Trophoblast cell (in vitro differentiated cells and primary cell): ENCODE measurements at regions not wholly inside any gene's neighbourhood (a gene's known extent, or its start where the extent isn't known, plus 50 kb on each side); places are given as distances from the start of the nearest gene placed in this dataset.

Source experiments
- DNase-seq, 2 donors: peaks; one replicate each; pipeline ENCODE4 v3.0.0-alpha.2; 2016
- H2AFZ ChIP-seq: 2 replicates; pipeline ENCODE4 v1.6.1; 2013; ENCODE audit warnings: low read length, moderate library complexity, mild to moderate bottlenecking; ENCODE audit not compliant: insufficient read depth, poor library complexity
- H2AK5ac ChIP-seq: 2 replicates; pipeline ENCODE4 v1.6.1; 2013; ENCODE audit warnings: mild to moderate bottlenecking, low read length
- H2BK120ac ChIP-seq: 2 replicates; pipeline ENCODE4 v1.6.1; 2013; ENCODE audit warnings: low read length, mild to moderate bottlenecking, moderate library complexity; ENCODE audit not compliant: insufficient read depth, poor library complexity
- H2BK12ac ChIP-seq: 2 replicates; pipeline ENCODE4 v1.6.1; 2013; ENCODE audit warnings: mild to moderate bottlenecking, low read length, moderate library complexity
- H2BK5ac ChIP-seq: 2 replicates; pipeline ENCODE4 v1.6.1; 2013; ENCODE audit warnings: low read length, low read depth, moderate library complexity, mild to moderate bottlenecking; ENCODE audit not compliant: poor library complexity
- H3K14ac ChIP-seq: 2 replicates; pipeline ENCODE4 v1.6.1; 2013; ENCODE audit warnings: mild to moderate bottlenecking, low read length
- H3K18ac ChIP-seq: 2 replicates; pipeline ENCODE4 v1.6.1; 2013; ENCODE audit warnings: mild to moderate bottlenecking, low read length
- H3K23ac ChIP-seq: 2 replicates; pipeline ENCODE4 v1.6.1; 2013; ENCODE audit warnings: low read length
- H3K27ac ChIP-seq: 2 replicates; pipeline ENCODE4 v1.5.1; 2013; ENCODE audit warnings: low read depth, mild to moderate bottlenecking, inconsistent platforms, low read length, moderate library complexity
- H3K27me3 ChIP-seq: 2 replicates; pipeline ENCODE4 v1.6.1; 2013; ENCODE audit warnings: inconsistent platforms, mild to moderate bottlenecking, low read length, moderate library complexity; ENCODE audit not compliant: insufficient read depth
- H3K36me3 ChIP-seq, 2 experiments: 1 replicate in 1 of 2; 2 replicates in 1 of 2; pipeline ENCODE4 v1.6.1; 2013; ENCODE audit warnings: low read length in 2 of 2, mild to moderate bottlenecking in 2 of 2, moderate library complexity in 1 of 2; ENCODE audit not compliant: insufficient read depth in 2 of 2, control insufficient read depth in 1 of 2
- H3K4ac ChIP-seq: 2 replicates; pipeline ENCODE4 v1.6.1; 2013; ENCODE audit warnings: low read depth, mild to moderate bottlenecking, low read length, moderate library complexity
- H3K4me1 ChIP-seq, 2 experiments: 1 replicate in 1 of 2; 2 replicates in 1 of 2; pipeline ENCODE4 v1.6.1; 2013; ENCODE audit warnings: low read length in 2 of 2, mild to moderate bottlenecking in 2 of 2, moderate library complexity in 1 of 2; ENCODE audit not compliant: insufficient read depth in 2 of 2, control insufficient read depth in 1 of 2
- H3K4me2 ChIP-seq: 2 replicates; pipeline ENCODE4 v1.6.1; 2013; ENCODE audit warnings: inconsistent platforms, mild to moderate bottlenecking, low read length, moderate library complexity
- H3K4me3 ChIP-seq: 2 replicates; pipeline ENCODE4 v1.5.1; 2013; ENCODE audit warnings: mild to moderate bottlenecking, low read depth, low read length, inconsistent platforms
- H3K79me1 ChIP-seq: one replicate; pipeline ENCODE4 v1.6.1; 2013; ENCODE audit warnings: low read length
- H3K79me2 ChIP-seq: 2 replicates; pipeline ENCODE4 v1.6.1; 2013; ENCODE audit warnings: low read length, mild to moderate bottlenecking; ENCODE audit not compliant: control insufficient read depth, insufficient read depth, poor library complexity
- H3K9ac ChIP-seq: 2 replicates; pipeline ENCODE4 v1.6.1; 2013; ENCODE audit warnings: mild to moderate bottlenecking, low read length
- H3K9me3 ChIP-seq: 2 replicates; pipeline ENCODE4 v1.6.1; 2013; ENCODE audit warnings: low read depth, mild to moderate bottlenecking, control low read depth, inconsistent platforms, low read length; ENCODE audit not compliant: insufficient read depth
- H4K12ac ChIP-seq: 2 replicates; pipeline ENCODE4 v1.6.1; 2013; ENCODE audit warnings: low read depth, mild to moderate bottlenecking, low read length, moderate library complexity
- H4K8ac ChIP-seq: 2 replicates; pipeline ENCODE4 v1.6.1; 2013; ENCODE audit warnings: low read depth, mild to moderate bottlenecking, low read length, moderate library complexity
- H4K91ac ChIP-seq: one replicate; pipeline ENCODE4 v1.6.1; 2013; ENCODE audit warnings: low read depth, mild to moderate bottlenecking, low read length, moderate library complexity
- WGBS: extraction: QIAGEN DNeasy Blood & Tissue Kit; methylation state at CpG from one replicate; pipeline ENCODE4 v1.1.7; 2013; ENCODE audit warnings: missing lambda C conversion rate; ENCODE audit not compliant: insufficient read length, insufficient coverage; ENCODE audit errors: extremely low coverage; 5-methylcytosine and 5-hydroxymethylcytosine counted together

DNA sequence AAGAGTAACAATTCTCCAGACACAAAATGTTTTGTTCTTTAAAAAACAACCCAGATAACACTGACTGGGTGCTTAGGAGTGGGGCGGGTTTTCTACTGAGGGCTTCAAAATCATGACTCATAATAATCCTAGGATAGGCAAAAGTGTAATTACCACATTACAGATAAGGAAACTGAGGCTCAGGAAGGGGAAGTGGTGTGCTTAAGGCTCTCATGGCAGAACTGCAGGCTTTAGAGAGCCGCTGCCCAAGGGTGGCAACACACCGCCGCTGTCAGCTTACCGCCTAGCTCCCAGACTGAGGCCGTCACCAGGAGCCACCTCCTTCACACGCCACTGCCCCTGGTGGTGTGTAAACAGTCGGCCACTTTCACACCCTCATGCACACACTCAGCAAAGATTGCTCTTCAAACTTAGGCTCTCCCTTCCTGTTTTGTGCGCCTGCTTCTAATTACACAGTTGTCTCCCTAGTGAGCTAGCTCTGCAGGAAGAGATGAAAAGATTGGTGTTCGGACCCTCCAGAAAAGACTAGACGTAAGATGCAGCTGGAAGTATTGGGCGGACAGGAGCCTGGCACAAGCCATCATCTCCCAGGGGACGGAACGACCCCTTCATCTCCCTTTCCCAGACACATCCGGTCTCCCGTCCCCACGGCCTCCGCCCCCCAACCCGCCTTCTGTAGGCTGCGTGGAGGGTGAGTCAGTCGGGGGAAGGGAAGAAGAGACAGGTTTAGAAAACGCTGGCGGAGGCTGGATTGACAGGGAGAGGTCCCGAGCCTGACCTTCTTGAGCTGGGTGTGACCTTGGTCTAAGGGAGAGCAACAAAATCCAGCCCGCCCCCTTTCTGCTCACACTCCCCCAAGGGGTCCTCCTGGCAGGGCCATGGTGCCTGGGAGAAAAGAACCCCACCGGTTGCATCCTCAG is 162.7 kb downstream of the SYK start:
- Histone ChIP-seq H3K27ac (no peak overlapping the region), H3K9ac (no peak overlapping the region), H2BK12ac (no peak overlapping the region), H3K4me2 (no peak overlapping the region), H3K36me3 (no peaks in the 10 kb centered on the region), H4K91ac (no peak overlapping the region), H3K4ac (no peak overlapping the region), H3K23ac (no peak overlapping the region), H3K79me2 (no peaks in the 10 kb centered on the region), H4K12ac (no peak overlapping the region), H2AK5ac (no peak overlapping the region), H3K9me3 (no peaks in the 10 kb centered on the region), H3K4me3 (no peak overlapping the region), H3K27me3 (no peaks in the 10 kb centered on the region), H3K14ac (no peak overlapping the region), H3K18ac (no peak overlapping the region), H2BK5ac (no peak overlapping the region), H2AFZ (peak overlapping the region; percentile 6), H3K4me1 (peaks cover 11 to 14% of the 10 kb centered on the region in 2 experiments), H2BK120ac (peak overlapping the region; percentile 26), H3K79me1 (peaks cover 2% of the 10 kb centered on the region), H4K8ac (no peak overlapping the region)
- DNase-seq, result peak; percentile 40 to 60
- WGBS, result no CpG with 5 or more reads among the region's 26 CpGs

DNA sequence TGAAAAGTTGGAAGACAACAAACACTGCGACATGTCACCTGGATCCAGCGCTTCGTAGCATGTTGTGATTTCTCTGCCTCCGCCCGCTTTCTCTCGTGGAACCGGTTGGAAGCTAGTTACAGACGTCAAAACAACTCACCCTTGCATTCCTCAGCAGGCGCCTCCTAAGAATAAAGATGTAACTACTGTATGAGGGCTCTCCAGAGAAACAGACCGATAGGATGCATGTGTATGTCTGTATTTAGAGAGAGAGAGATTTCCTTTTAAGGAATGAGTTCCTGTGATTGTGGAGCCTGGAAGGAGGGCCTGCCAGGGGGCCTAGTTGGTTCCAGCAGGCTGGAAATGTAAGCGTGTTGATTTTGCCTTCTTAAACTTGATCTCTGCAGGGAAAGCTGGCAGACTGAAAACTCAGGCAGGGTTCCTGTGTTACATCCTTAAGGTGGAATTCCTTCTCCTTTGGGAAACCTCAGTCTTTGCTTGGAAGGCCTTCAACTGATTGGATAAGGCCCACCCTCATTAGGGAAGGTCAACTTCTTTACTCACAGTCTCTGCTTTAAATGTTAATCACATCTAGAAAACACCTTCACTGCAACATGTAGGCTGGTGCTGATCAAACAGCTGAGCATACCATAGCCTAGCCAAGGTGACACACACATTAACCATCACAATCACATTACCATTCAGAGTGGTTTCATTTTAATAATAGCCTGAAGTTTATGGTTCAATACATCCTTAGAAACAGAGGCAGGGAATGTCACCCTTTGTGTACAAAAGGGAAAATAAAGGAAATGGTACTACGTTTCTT is 163.8 kb downstream of the SYK start:
- no peak overlapping the region for H4K12ac ChIP-seq
- no peak overlapping the region for H2AK5ac ChIP-seq
- no peaks in the 10 kb centered on the region for H3K27me3 ChIP-seq
- H4K8ac ChIP-seq, result no peak overlapping the region
- no peak overlapping the region for H3K18ac ChIP-seq
- no peak overlapping the region for H2BK5ac ChIP-seq
- H3K4ac ChIP-seq, result no peak overlapping the region
- no peak overlapping the region for H3K23ac ChIP-seq
- H3K4me1 ChIP-seq, result peaks cover 11 to 14% of the 10 kb centered on the region in 2 experiments
- H3K36me3 ChIP-seq, result no peaks in the 10 kb centered on the region
- H3K4me2 ChIP-seq, result no peak overlapping the region
- peak overlapping the region; percentile 11 for H2AFZ ChIP-seq
- no peaks in the 10 kb centered on the region for H3K9me3 ChIP-seq
- peak; percentile 42 to 74 for DNase-seq
- H4K91ac ChIP-seq, result no peak overlapping the region
- H3K79me1 ChIP-seq, result peaks cover 2% of the 10 kb centered on the region
- H3K14ac ChIP-seq, result no peak overlapping the region
- no peak overlapping the region for H3K4me3 ChIP-seq
- no peak overlapping the region for H3K9ac ChIP-seq
- H3K27ac ChIP-seq, result no peak overlapping the region
- no CpG with 5 or more reads among the region's 12 CpGs for WGBS
- no peak overlapping the region for H2BK120ac ChIP-seq
- H3K79me2 ChIP-seq, result no peaks in the 10 kb centered on the region
- H2BK12ac ChIP-seq, result no peak overlapping the region

DNA sequence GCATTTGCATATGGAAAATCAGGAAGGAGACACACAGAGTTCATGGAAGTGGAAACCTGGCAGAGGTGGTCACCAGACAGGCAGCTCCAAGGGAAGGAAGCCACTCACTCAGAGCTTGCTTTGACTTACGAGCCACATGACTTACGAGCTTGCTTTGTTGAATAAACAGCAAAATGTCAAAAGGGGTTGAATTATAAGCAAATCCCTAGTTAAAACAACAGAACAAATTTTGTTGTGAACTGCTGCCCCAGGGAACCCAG is 164.3 kb downstream of the SYK start:
- Histone ChIP-seq H3K27ac (no peak overlapping the region), H3K18ac (no peak overlapping the region), H3K4ac (no peak overlapping the region), H3K9me3 (no peaks in the 10 kb centered on the region), H3K14ac (no peak overlapping the region), H3K79me2 (no peaks in the 10 kb centered on the region), H3K4me1 (peaks cover 11 to 14% of the 10 kb centered on the region in 2 experiments), H3K9ac (no peak overlapping the region), H2BK12ac (no peak overlapping the region), H2BK5ac (no peak overlapping the region), H4K8ac (no peak overlapping the region), H2AFZ (no peak overlapping the region), H2BK120ac (no peak overlapping the region), H4K91ac (no peak overlapping the region), H3K4me2 (no peak overlapping the region), H3K4me3 (no peak overlapping the region), H3K79me1 (peaks cover 2% of the 10 kb centered on the region), H3K23ac (no peak overlapping the region), H3K27me3 (no peaks in the 10 kb centered on the region), H4K12ac (no peak overlapping the region), H3K36me3 (no peaks in the 10 kb centered on the region), H2AK5ac (no peak overlapping the region)
- no peak for DNase-seq
- WGBS, result no CpG with 5 or more reads among the region's 2 CpGs

DNA sequence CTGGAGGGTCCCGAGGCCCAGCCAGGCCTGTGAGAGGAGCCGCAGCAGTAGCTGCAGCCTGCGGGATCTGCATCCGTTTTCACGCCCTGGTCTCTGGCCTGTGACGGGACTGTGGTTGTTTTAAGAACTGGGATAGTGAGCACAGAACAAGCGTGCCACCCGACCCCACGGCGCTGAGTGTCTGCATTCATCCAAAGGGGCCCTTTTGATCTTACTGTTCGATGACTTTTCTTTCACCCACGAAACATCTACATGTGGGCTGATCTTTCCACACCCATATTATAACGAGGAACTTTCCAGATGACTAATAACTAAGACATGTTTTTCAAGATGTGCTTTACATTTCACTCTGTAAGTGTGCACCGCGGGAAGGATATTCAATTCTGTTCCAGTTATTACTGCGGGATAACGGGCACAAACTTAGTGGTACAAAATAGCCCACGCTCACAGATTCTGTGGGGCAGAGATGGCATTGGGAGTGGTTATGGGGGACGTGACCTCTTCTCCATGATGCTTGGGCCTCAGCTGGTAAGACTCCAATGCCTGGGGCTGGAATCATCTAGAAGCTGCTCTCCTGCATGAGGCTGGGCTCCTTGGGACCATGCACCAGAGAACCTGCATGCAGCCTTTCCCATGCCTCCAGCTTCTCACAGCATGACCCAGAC is 165.0 kb downstream of the SYK start:
- Histone ChIP-seq H3K4me3 (no peak overlapping the region), H4K91ac (no peak overlapping the region), H3K4ac (no peak overlapping the region), H3K36me3 (no peaks in the 10 kb centered on the region), H3K4me1 (peaks cover 11 to 14% of the 10 kb centered on the region in 2 experiments), H3K18ac (no peak overlapping the region), H2BK120ac (no peak overlapping the region), H3K4me2 (no peak overlapping the region), H3K14ac (no peak overlapping the region), H3K27me3 (no peaks in the 10 kb centered on the region), H4K12ac (no peak overlapping the region), H2AK5ac (no peak overlapping the region), H2BK5ac (no peak overlapping the region), H3K9me3 (no peaks in the 10 kb centered on the region), H2AFZ (no peak overlapping the region), H3K23ac (no peak overlapping the region), H3K79me2 (no peaks in the 10 kb centered on the region), H3K79me1 (peaks cover 2% of the 10 kb centered on the region), H4K8ac (no peak overlapping the region), H3K27ac (no peak overlapping the region), H2BK12ac (no peak overlapping the region), H3K9ac (no peak overlapping the region)
- peak in 1 of 2 donors; percentile 29 for DNase-seq
- whole genome bisulfite sequencing, result no CpG with 5 or more reads among the region's 19 CpGs
